ENCODE measurements at regions not wholly inside any gene's neighbourhood (a gene's known extent, or its start where the extent isn't known, plus 50 kb on each side); places are given as distances from the start of the nearest gene placed in this dataset.
"Not testable (repeated sequence)": the region's sequence is repeated elsewhere in the genome, so short reads cannot be mapped to it uniquely, and the experiment has no call there.

- DNase-seq; H3K4me1 Mint-ChIP-seq; H3K27me3 Mint-ChIP-seq; intact Hi-C loops (cut with micrococcal nuclease); H3K27ac Mint-ChIP-seq; H3K4me3 Mint-ChIP-seq; H3K36me3 Mint-ChIP-seq (ENCODE audit: low read depth); H3K9me3 Mint-ChIP-seq: not testable (repeated sequence)
Measured at GRCh38 chr14:19172745-19173144, 205.5 kb downstream of the POTEM start.

- H3K27ac Mint-ChIP-seq; H3K4me1 Mint-ChIP-seq; DNase-seq; H3K4me3 Mint-ChIP-seq; H3K36me3 Mint-ChIP-seq (ENCODE audit: low read depth); H3K27me3 Mint-ChIP-seq; H3K9me3 Mint-ChIP-seq; intact Hi-C loops (cut with micrococcal nuclease): not testable (repeated sequence)
Measured at GRCh38 chr14:19173188-19173587, 206.0 kb downstream of the POTEM start.

GRCh38 chr14:19177435-19177834, 210.2 kb downstream of the POTEM start:
- H3K4me3 Mint-ChIP-seq; intact Hi-C loops (cut with micrococcal nuclease); H3K27me3 Mint-ChIP-seq; H3K27ac Mint-ChIP-seq; H3K4me1 Mint-ChIP-seq; H3K9me3 Mint-ChIP-seq; DNase-seq; H3K36me3 Mint-ChIP-seq (ENCODE audit: low read depth): not testable (repeated sequence)

- H3K36me3 Mint-ChIP-seq (ENCODE audit: low read depth); H3K4me1 Mint-ChIP-seq; H3K27ac Mint-ChIP-seq; H3K27me3 Mint-ChIP-seq; H3K9me3 Mint-ChIP-seq; intact Hi-C loops (cut with micrococcal nuclease); H3K4me3 Mint-ChIP-seq; DNase-seq: not testable (repeated sequence)
Measured at GRCh38 chr14:19180297-19180696, 213.1 kb downstream of the POTEM start.

- intact Hi-C loops (cut with micrococcal nuclease); H3K4me3 Mint-ChIP-seq; DNase-seq; H3K4me1 Mint-ChIP-seq; H3K9me3 Mint-ChIP-seq; H3K36me3 Mint-ChIP-seq (ENCODE audit: low read depth); H3K27ac Mint-ChIP-seq; H3K27me3 Mint-ChIP-seq: not testable (repeated sequence)
Measured at GRCh38 chr14:19180881-19181280, 213.6 kb downstream of the POTEM start.

GRCh38 chr14:19195146-19195545, 227.9 kb downstream of the POTEM start:
- H3K9me3 Mint-ChIP-seq, H3K27me3 Mint-ChIP-seq: not testable (repeated sequence)

GRCh38 chr14:19197488-19198234, 230.4 kb downstream of the POTEM start:
- H3K27ac Mint-ChIP-seq; intact Hi-C loops (cut with micrococcal nuclease); H3K4me3 Mint-ChIP-seq; H3K36me3 Mint-ChIP-seq (ENCODE audit: low read depth); DNase-seq; H3K4me1 Mint-ChIP-seq; H3K27me3 Mint-ChIP-seq; H3K9me3 Mint-ChIP-seq: not testable (repeated sequence)

More at GRCh38 chr14:19195146-19195545, 227.9 kb downstream of the POTEM start:
- DNase-seq; H3K27ac Mint-ChIP-seq; H3K4me1 Mint-ChIP-seq; H3K4me3 Mint-ChIP-seq; intact Hi-C loops (cut with micrococcal nuclease); H3K36me3 Mint-ChIP-seq (ENCODE audit: low read depth): not testable (repeated sequence)

GRCh38 chr14:19198341-19198740, 231.1 kb downstream of the POTEM start:
- H3K9me3 Mint-ChIP-seq; H3K4me1 Mint-ChIP-seq; H3K27ac Mint-ChIP-seq; H3K4me3 Mint-ChIP-seq; H3K36me3 Mint-ChIP-seq (ENCODE audit: low read depth); intact Hi-C loops (cut with micrococcal nuclease); H3K27me3 Mint-ChIP-seq; DNase-seq: not testable (repeated sequence)

GRCh38 chr14:19201394-19202052, 232.6 kb downstream of the POTEG start:
- not testable (repeated sequence) for DNase-seq

GRCh38 chr14:19202053-19202442, 232.1 kb downstream of the POTEG start:
- H3K4me3 Mint-ChIP-seq; H3K27ac Mint-ChIP-seq; intact Hi-C loops (cut with micrococcal nuclease); H3K36me3 Mint-ChIP-seq (ENCODE audit: low read depth); DNase-seq; H3K27me3 Mint-ChIP-seq; H3K4me1 Mint-ChIP-seq; H3K9me3 Mint-ChIP-seq: not testable (repeated sequence)

More at GRCh38 chr14:19201394-19202052, 232.6 kb downstream of the POTEG start:
- H3K4me1 Mint-ChIP-seq; H3K9me3 Mint-ChIP-seq; H3K27me3 Mint-ChIP-seq; H3K4me3 Mint-ChIP-seq; H3K27ac Mint-ChIP-seq; H3K36me3 Mint-ChIP-seq (ENCODE audit: low read depth); intact Hi-C loops (cut with micrococcal nuclease): not testable (repeated sequence)

- H3K27me3 Mint-ChIP-seq; H3K27ac Mint-ChIP-seq; H3K4me3 Mint-ChIP-seq; H3K9me3 Mint-ChIP-seq; intact Hi-C loops (cut with micrococcal nuclease); H3K4me1 Mint-ChIP-seq; DNase-seq; H3K36me3 Mint-ChIP-seq (ENCODE audit: low read depth): not testable (repeated sequence)
Measured at GRCh38 chr14:19203250-19203972, 230.7 kb downstream of the POTEG start.

- DNase-seq; H3K27me3 Mint-ChIP-seq; H3K27ac Mint-ChIP-seq; H3K9me3 Mint-ChIP-seq; intact Hi-C loops (cut with micrococcal nuclease); H3K4me1 Mint-ChIP-seq; H3K36me3 Mint-ChIP-seq (ENCODE audit: low read depth); H3K4me3 Mint-ChIP-seq: not testable (repeated sequence)
Measured at GRCh38 chr14:19204827-19205226, 229.3 kb downstream of the POTEG start.

- H3K4me3 Mint-ChIP-seq, DNase-seq: not testable (repeated sequence)
Measured at GRCh38 chr14:19216480-19216879, 217.7 kb downstream of the POTEG start.

GRCh38 chr14:19219423-19219822, 214.7 kb downstream of the POTEG start:
- H3K4me1 Mint-ChIP-seq; H3K9me3 Mint-ChIP-seq; H3K27ac Mint-ChIP-seq; intact Hi-C loops (cut with micrococcal nuclease); H3K36me3 Mint-ChIP-seq (ENCODE audit: low read depth); H3K4me3 Mint-ChIP-seq; DNase-seq; H3K27me3 Mint-ChIP-seq: not testable (repeated sequence)

More at GRCh38 chr14:19216480-19216879, 217.7 kb downstream of the POTEG start:
- intact Hi-C loops (cut with micrococcal nuclease); H3K36me3 Mint-ChIP-seq (ENCODE audit: low read depth); H3K9me3 Mint-ChIP-seq; H3K4me1 Mint-ChIP-seq; H3K27ac Mint-ChIP-seq; H3K27me3 Mint-ChIP-seq: not testable (repeated sequence)
